Liver (tissue), 8 donors: ENCODE measurements at regions not wholly inside any gene's neighbourhood (a gene's known extent, or its start where the extent isn't known, plus 50 kb on each side); places are given as distances from the start of the nearest gene placed in this dataset.

Experiments used
- DNase-seq: peaks from one replicate; pipeline ENCODE4 v3.0.0-alpha.2; 2017; ENCODE audit warnings: low spot score
- H3K27ac ChIP-seq, 2 donors: one replicate each; pipeline ENCODE4 v1.7.0; 2013; ENCODE audit warnings: inconsistent platforms in 2 of 2, low read length in 2 of 2, control low read depth in 1 of 2, low read depth in 1 of 2, mild to moderate bottlenecking in 1 of 2
- H3K27me3 ChIP-seq, 4 donors: one replicate each; pipeline versions ENCODE4 v1.6.1 to v1.7.0; 2013; ENCODE audit warnings: low read length in 3 of 4, inconsistent platforms in 1 of 4, mild to moderate bottlenecking in 1 of 4, moderate library complexity in 1 of 4; ENCODE audit not compliant: control insufficient read depth in 4 of 4, insufficient read depth in 4 of 4
- H3K36me3 ChIP-seq, 4 donors: one replicate each; pipeline versions ENCODE4 v1.6.1 to v1.7.0; 2013; ENCODE audit warnings: low read length in 3 of 4, mild to moderate bottlenecking in 3 of 4, low read depth in 1 of 4, moderate library complexity in 1 of 4; ENCODE audit not compliant: control insufficient read depth in 4 of 4, insufficient read depth in 3 of 4
- H3K4me1 ChIP-seq, 4 donors: one replicate each; pipeline versions ENCODE4 v1.6.1 to v1.7.0; 2013; ENCODE audit warnings: low read length in 3 of 4, mild to moderate bottlenecking in 3 of 4, moderate library complexity in 1 of 4; ENCODE audit not compliant: control insufficient read depth in 4 of 4, insufficient read depth in 4 of 4
- H3K4me3 ChIP-seq, 3 donors: one replicate each; pipeline versions ENCODE4 v1.6.1 to v1.7.0; 2013; ENCODE audit warnings: low read length in 3 of 3, control low read depth in 1 of 3, low read depth in 1 of 3, mild to moderate bottlenecking in 1 of 3
- H3K9ac ChIP-seq, 2 donors: one replicate each; pipeline ENCODE4 v1.7.0; 2013; ENCODE audit warnings: low read length in 2 of 2, mild to moderate bottlenecking in 2 of 2, moderate library complexity in 2 of 2, control low read depth in 1 of 2, low read depth in 1 of 2
- H3K9me3 ChIP-seq, 4 donors: one replicate each; pipeline versions ENCODE4 v1.6.1 to v1.7.0; 2013; ENCODE audit warnings: low read length in 3 of 4; ENCODE audit not compliant: control insufficient read depth in 4 of 4
- EGR1 ChIP-seq, 2 donors: IDR thresholded peaks; 2 replicates each; pipeline ENCODE4 v1.6.1; 2016 to 2018; ENCODE audit warnings: antibody characterized with exemption in 2 of 2, low read depth in 2 of 2
- FOXA1 ChIP-seq: IDR thresholded peaks from 2 replicates; pipeline ENCODE4 v1.6.1; 2016; ENCODE audit warnings: antibody characterized with exemption
- FOXA2 ChIP-seq: IDR thresholded peaks from 2 replicates; pipeline ENCODE4 v1.6.1; 2016; ENCODE audit warnings: antibody characterized with exemption
- GABPA ChIP-seq, 2 donors: IDR thresholded peaks in 1 of 2; conservative IDR thresholded peaks in 1 of 2; 2 replicates each; pipeline ENCODE4 v1.6.1; 2016; ENCODE audit warnings: antibody characterized with exemption in 2 of 2, mild to moderate bottlenecking in 1 of 2, moderate library complexity in 1 of 2
- HNF4A ChIP-seq, 2 donors: conservative IDR thresholded peaks; 2 replicates each; pipeline ENCODE4 v1.6.1; 2016; ENCODE audit warnings: antibody characterized with exemption in 2 of 2, mild to moderate bottlenecking in 2 of 2
- HNF4G ChIP-seq: IDR thresholded peaks from 2 replicates; pipeline ENCODE4 v1.6.1; 2016; ENCODE audit warnings: antibody characterized with exemption
- JUND ChIP-seq, 2 donors: IDR thresholded peaks; 2 replicates each; pipeline ENCODE4 v1.6.1; 2016; ENCODE audit warnings: antibody characterized with exemption in 2 of 2
- NR2F2 ChIP-seq: IDR thresholded peaks from 2 replicates; pipeline ENCODE4 v1.6.1; 2016; ENCODE audit warnings: antibody characterized with exemption
- RAD21 ChIP-seq, 2 donors: IDR thresholded peaks; 2 replicates each; pipeline ENCODE4 v1.6.1; 2016; ENCODE audit warnings: antibody characterized with exemption in 2 of 2, mild to moderate bottlenecking in 2 of 2
- RXRA ChIP-seq, 2 donors: IDR thresholded peaks; 2 replicates each; pipeline ENCODE4 v1.6.1; 2017 to 2018; ENCODE audit warnings: antibody characterized with exemption in 2 of 2, mild to moderate bottlenecking in 1 of 2
- SP1 ChIP-seq: IDR thresholded peaks from 2 replicates; pipeline ENCODE4 v1.6.1; 2018; ENCODE audit warnings: antibody characterized with exemption, mild to moderate bottlenecking
- TAF1 ChIP-seq: conservative IDR thresholded peaks from 2 replicates; pipeline ENCODE4 v1.6.1; 2016; ENCODE audit warnings: antibody characterized with exemption, mild to moderate bottlenecking
- YY1 ChIP-seq: IDR thresholded peaks from 2 replicates; pipeline ENCODE4 v1.6.1; 2016; ENCODE audit warnings: antibody characterized with exemption, mild to moderate bottlenecking
- WGBS: extraction: QIAGEN DNeasy Blood & Tissue Kit; methylation state at CpG from one replicate; pipeline ENCODE4 v1.1.7; 2013; 5-methylcytosine and 5-hydroxymethylcytosine counted together
- TF ChIP-seq, protein P1 (sequence below): IDR thresholded peaks from 2 replicates; pipeline ENCODE4 v1.6.1; 2016; ENCODE audit warnings: antibody characterized with exemption, mild to moderate bottlenecking
- TF ChIP-seq, protein P2 (sequence below): IDR thresholded peaks from 2 replicates; pipeline ENCODE4 v1.6.1; 2016; ENCODE audit warnings: antibody characterized with exemption
- TF ChIP-seq, protein P3 (sequence below): IDR thresholded peaks from 2 replicates; pipeline ENCODE4 v1.6.1; 2016; ENCODE audit warnings: antibody characterized with exemption
- TF ChIP-seq, protein P4 (sequence below): fragments of 150-350 bp; IDR thresholded peaks from 2 replicates; pipeline ENCODE4 v1.5.1; 2017; ENCODE audit warnings: improper control_type of control experiment, low read depth, low read length; ENCODE audit not compliant: missing input control
- TF ChIP-seq, protein P5 (sequence below): IDR thresholded peaks from 2 replicates; pipeline ENCODE4 v1.6.1; 2016; ENCODE audit warnings: antibody characterized with exemption
- donor health status: healthy.
- donor health status: healthy.
- donor health status: healthy.
- donor health status: healthy.
- donor health status: healthy.

DNA sequence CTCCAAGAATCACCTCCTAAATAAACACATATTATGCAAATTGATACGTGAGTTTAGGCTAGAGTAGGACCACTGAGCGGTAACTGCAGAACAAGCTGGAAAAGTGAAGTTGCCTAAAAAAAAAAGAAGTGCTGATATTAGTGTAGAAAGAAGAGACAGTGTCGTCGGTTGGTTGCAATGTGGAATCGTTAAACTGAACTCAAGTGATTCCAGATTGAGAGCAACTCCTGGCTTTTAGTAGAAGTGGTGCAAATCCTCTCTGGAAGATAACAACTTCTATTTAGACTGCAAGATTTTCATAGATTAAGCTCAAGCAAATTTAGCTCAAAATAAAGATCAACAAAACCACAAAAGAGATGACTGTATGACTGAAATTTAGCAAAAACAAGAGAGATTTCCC lies 97.0 kb upstream of the PGR start:
- 87% methylated on average over 5 of the region's 5 CpGs for WGBS
- no peak for DNase-seq

DNA sequence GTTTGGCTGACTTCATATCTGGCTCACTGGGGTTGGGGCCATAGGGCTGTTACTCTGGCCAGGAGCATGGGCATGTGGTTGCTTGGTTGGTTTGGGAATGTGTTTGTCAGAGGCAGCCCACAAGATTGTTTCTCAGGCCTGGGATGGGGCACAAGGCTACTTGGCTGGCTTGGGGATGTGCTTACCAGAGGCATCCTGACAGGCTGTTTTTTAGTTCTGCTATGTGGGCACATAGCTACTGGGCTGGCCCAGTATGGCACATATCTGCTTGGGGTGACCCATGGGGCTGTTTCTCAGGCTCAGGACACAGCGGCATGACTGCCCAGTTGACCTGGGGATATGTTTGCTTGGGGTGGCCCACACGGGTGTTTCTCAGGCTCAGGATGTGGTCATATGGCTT lies 94.6 kb upstream of the PGR start:
- Histone ChIP-seq H3K27ac (no peak overlapping the region), H3K4me3 (no peak overlapping the region), H3K9ac (no peak overlapping the region), H3K9me3 (peaks cover 3 to 15% (median 8%) of the 10 kb centered on the region in 4 donors), H3K36me3 (no peaks in the 10 kb centered on the region), H3K4me1 (no peaks in the 10 kb centered on the region), H3K27me3 (no peaks in the 10 kb centered on the region)
- DNase-seq, result no peak
- 63% methylated on average over 2 of the region's 2 CpGs for WGBS
- TF ChIP-seq, protein P1, sequence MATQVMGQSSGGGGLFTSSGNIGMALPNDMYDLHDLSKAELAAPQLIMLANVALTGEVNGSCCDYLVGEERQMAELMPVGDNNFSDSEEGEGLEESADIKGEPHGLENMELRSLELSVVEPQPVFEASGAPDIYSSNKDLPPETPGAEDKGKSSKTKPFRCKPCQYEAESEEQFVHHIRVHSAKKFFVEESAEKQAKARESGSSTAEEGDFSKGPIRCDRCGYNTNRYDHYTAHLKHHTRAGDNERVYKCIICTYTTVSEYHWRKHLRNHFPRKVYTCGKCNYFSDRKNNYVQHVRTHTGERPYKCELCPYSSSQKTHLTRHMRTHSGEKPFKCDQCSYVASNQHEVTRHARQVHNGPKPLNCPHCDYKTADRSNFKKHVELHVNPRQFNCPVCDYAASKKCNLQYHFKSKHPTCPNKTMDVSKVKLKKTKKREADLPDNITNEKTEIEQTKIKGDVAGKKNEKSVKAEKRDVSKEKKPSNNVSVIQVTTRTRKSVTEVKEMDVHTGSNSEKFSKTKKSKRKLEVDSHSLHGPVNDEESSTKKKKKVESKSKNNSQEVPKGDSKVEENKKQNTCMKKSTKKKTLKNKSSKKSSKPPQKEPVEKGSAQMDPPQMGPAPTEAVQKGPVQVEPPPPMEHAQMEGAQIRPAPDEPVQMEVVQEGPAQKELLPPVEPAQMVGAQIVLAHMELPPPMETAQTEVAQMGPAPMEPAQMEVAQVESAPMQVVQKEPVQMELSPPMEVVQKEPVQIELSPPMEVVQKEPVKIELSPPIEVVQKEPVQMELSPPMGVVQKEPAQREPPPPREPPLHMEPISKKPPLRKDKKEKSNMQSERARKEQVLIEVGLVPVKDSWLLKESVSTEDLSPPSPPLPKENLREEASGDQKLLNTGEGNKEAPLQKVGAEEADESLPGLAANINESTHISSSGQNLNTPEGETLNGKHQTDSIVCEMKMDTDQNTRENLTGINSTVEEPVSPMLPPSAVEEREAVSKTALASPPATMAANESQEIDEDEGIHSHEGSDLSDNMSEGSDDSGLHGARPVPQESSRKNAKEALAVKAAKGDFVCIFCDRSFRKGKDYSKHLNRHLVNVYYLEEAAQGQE, result no peak
- TF ChIP-seq HNF4G, result no peak
- TF ChIP-seq FOXA2, result no peak
- no peak for TF ChIP-seq FOXA1
- TF ChIP-seq, protein P2, sequence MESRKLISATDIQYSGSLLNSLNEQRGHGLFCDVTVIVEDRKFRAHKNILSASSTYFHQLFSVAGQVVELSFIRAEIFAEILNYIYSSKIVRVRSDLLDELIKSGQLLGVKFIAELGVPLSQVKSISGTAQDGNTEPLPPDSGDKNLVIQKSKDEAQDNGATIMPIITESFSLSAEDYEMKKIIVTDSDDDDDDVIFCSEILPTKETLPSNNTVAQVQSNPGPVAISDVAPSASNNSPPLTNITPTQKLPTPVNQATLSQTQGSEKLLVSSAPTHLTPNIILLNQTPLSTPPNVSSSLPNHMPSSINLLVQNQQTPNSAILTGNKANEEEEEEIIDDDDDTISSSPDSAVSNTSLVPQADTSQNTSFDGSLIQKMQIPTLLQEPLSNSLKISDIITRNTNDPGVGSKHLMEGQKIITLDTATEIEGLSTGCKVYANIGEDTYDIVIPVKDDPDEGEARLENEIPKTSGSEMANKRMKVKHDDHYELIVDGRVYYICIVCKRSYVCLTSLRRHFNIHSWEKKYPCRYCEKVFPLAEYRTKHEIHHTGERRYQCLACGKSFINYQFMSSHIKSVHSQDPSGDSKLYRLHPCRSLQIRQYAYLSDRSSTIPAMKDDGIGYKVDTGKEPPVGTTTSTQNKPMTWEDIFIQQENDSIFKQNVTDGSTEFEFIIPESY, result no peak
- TF ChIP-seq, protein P3, sequence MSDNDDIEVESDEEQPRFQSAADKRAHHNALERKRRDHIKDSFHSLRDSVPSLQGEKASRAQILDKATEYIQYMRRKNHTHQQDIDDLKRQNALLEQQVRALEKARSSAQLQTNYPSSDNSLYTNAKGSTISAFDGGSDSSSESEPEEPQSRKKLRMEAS, result no peak
- no peak for TF ChIP-seq RAD21 (IDR thresholded peaks at IDR 0.05)
- no peak for TF ChIP-seq RXRA (IDR thresholded peaks at IDR 0.05)
- no peak for TF ChIP-seq EGR1 (IDR thresholded peaks at IDR 0.05; ENCODE audit: low read depth in 2 of 2)

More for the DNA sequence above, 97.0 kb upstream of the PGR start:
- no peak for TF ChIP-seq FOXA2
- TF ChIP-seq, protein P4, sequence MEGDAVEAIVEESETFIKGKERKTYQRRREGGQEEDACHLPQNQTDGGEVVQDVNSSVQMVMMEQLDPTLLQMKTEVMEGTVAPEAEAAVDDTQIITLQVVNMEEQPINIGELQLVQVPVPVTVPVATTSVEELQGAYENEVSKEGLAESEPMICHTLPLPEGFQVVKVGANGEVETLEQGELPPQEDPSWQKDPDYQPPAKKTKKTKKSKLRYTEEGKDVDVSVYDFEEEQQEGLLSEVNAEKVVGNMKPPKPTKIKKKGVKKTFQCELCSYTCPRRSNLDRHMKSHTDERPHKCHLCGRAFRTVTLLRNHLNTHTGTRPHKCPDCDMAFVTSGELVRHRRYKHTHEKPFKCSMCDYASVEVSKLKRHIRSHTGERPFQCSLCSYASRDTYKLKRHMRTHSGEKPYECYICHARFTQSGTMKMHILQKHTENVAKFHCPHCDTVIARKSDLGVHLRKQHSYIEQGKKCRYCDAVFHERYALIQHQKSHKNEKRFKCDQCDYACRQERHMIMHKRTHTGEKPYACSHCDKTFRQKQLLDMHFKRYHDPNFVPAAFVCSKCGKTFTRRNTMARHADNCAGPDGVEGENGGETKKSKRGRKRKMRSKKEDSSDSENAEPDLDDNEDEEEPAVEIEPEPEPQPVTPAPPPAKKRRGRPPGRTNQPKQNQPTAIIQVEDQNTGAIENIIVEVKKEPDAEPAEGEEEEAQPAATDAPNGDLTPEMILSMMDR, result no peak
- TF ChIP-seq, protein P3, result no peak
- TF ChIP-seq FOXA1, result no peak
- no peak for TF ChIP-seq RXRA (IDR thresholded peaks at IDR 0.05)
- no peak for TF ChIP-seq TAF1
- no peak for TF ChIP-seq RAD21 (IDR thresholded peaks at IDR 0.05)
- TF ChIP-seq, protein P1, result no peak
- no peak for TF ChIP-seq JUND (IDR thresholded peaks at IDR 0.05)
- no peak for TF ChIP-seq EGR1 (IDR thresholded peaks at IDR 0.05; ENCODE audit: low read depth in 2 of 2)
- no peak for TF ChIP-seq YY1
- TF ChIP-seq HNF4A (conservative IDR thresholded peaks at IDR 0.05), result no peak
- TF ChIP-seq GABPA (IDR thresholded peaks at IDR 0.05 in 1 of 2, conservative IDR thresholded peaks at IDR 0.05 in 1 of 2), result no peak
- TF ChIP-seq, protein P5, sequence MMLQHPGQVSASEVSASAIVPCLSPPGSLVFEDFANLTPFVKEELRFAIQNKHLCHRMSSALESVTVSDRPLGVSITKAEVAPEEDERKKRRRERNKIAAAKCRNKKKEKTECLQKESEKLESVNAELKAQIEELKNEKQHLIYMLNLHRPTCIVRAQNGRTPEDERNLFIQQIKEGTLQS, result no peak
- no peak for TF ChIP-seq NR2F2
- no peak for TF ChIP-seq SP1
- Histone ChIP-seq H3K27me3 (no peaks in the 10 kb centered on the region), H3K9ac (no peak overlapping the region), H3K4me3 (no peak overlapping the region), H3K4me1 (no peaks in the 10 kb centered on the region), H3K36me3 (no peaks in the 10 kb centered on the region), H3K27ac (no peak overlapping the region), H3K9me3 (peaks cover 3 to 7% (median 5%) of the 10 kb centered on the region in 4 donors)
